Right lung (tissue), 2 donors: ENCODE measurements at regions not wholly inside any gene's neighbourhood (a gene's known extent, or its start where the extent isn't known, plus 50 kb on each side); places are given as distances from the start of the nearest gene placed in this dataset.
"Not testable (repeated sequence)": the region's sequence is repeated elsewhere in the genome, so short reads cannot be mapped to it uniquely, and the experiment has no call there.

ENCODE experiments used
- DNase-seq, 2 donors: peaks; one replicate each; pipeline ENCODE4 v3.0.0-alpha.2; 2013

GRCh38 chr5:119299242-119299614 lies 56.6 kb upstream of the TNFAIP8 start:
- not testable (repeated sequence) for DNase-seq

DNA sequence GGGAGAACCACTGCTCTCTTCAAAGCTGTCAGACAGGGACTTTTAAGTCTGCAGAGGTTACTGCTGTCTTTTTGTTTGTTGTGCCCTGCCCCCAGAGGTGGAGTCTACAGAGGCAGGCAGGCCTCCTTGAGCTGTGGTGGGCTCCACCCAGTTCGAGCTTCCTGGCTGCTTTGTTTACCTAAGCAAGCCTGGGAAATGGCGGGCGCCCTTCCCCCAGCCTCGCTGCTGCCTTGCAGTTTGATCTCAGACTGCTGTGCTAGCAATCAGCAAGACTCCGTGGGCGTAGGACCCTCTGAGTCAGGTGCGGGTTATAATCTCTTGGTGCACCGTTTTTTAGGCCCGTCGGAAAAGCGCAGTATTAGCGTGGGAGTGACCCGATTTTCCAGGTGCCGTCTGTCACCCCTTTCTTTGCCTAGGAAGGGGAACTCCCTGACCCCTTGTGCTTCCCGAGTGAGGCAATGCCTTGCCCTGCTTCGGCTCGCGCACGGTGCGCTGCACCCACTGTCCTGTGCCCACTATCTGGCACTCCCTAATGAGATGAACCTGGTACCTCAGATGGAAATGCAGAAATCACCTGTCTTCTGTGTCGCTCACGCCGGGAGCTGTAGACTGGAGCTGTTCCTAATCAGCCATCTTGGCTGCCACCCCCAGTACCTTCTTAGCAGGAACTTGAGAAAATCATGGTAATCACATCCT lies 56.1 kb upstream of the TNFAIP8 start:
- not testable (repeated sequence) for DNase-seq

GRCh38 chr5:119300311-119300670 lies 55.5 kb upstream of the TNFAIP8 start:
- DNase-seq: no peak

DNA sequence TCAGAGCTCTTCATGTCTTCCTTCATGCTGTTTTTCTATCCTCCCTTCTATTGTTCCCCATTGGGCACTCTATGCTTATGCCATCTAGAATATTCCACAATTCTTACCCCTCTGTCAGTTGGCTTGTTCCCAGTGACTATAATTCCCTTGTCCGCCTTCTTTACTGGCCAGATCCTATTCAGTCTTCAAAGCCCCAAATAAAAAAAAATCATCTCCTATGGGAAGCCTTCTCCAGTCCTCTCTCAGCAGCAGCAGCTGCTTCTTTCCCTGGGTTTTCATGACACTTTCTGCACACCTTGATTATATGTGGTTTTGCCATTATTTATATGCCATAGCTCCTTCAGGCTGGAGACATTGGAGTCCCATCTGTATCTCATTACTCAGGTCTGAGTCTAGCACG lies 54.6 kb upstream of the TNFAIP8 start:
- DNase-seq: no peak

GRCh38 chr5:119301906-119302305 lies 53.9 kb upstream of the TNFAIP8 start:
- DNase-seq: no peak

DNA sequence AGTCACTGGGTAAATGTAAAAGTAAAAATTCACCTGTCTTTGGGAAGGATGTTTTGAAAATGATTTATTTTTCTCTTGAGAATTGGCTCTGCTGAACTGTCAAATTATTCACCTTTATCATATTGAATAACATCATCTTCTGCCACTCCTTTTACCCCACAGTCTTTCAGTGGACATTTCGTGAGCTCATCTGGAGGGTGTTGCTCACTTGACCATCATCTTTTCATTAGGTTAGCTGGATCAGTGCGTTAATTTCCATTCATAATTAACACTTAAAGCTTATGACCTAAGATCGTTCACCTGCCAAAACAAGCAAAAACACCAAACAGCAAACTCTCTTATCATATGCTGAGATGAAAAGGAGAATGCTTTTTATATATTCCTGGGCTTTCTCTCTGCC lies 53.4 kb upstream of the TNFAIP8 start:
- no peak for DNase-seq

- peak; percentile 37 to 55 for DNase-seq
Observed at GRCh38 chr5:119302916-119303897, 52.6 kb upstream of the TNFAIP8 start.

- DNase-seq: no peak
Observed at GRCh38 chr5:119304439-119305211, 51.2 kb upstream of the TNFAIP8 start.
